Kasumi-1 (cell line): ENCODE measurements at regions not wholly inside any gene's neighbourhood (a gene's known extent, or its start where the extent isn't known, plus 50 kb on each side); places are given as distances from the start of the nearest gene placed in this dataset.

Source experiments
- DNase-seq, 2 experiments: peaks; one replicate each; lab custom pipeline; 2025; lab: John Stamatoyannopoulos, UW

GRCh38 chr2:129865976-129866375, 113.5 kb upstream of the RAB6C start:
- DNase-seq, result no peak

DNA sequence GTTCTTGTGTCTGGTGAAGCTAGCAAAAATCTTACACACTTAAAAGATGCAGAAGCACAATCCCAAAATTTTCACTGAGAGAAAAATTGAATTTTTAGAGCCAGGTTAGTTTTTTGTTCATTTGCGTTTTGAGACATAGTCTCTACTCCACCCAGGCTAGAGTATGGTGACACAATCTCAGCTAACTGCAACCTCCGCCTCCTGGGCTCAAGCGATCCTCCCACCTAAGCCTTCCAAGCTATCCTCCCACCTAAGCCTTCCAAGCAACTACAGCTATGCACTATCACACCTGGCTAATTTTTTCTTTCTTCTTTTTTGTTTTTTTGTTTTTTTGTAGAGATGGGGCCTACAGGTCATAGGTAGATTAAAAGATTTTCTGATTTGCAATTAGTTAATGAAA, 113.1 kb upstream of the RAB6C start:
- DNase-seq, result no peak

DNA sequence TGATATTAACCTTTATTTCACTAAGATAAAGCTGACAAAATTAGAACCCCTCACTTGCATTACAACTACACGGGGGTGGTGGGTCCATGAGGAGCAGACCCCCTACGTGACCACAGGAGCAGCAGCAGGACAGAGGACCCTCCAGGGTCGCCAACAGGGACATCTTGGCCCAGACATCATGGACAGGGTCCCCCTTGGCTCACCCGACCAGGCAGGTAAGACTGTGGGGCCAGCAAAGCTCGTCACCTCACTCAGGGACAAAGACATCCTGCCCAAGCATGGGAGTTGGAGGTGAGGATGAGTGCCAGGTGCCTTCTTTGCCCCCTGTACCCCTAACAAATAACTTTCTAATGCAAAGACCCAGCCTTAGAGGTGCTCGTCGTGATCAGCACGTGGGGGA, 111.3 kb upstream of the RAB6C start:
- DNase-seq, result no peak

GRCh38 chr2:129870685-129871241, 108.7 kb upstream of the RAB6C start:
- DNase-seq, result no peak

DNA sequence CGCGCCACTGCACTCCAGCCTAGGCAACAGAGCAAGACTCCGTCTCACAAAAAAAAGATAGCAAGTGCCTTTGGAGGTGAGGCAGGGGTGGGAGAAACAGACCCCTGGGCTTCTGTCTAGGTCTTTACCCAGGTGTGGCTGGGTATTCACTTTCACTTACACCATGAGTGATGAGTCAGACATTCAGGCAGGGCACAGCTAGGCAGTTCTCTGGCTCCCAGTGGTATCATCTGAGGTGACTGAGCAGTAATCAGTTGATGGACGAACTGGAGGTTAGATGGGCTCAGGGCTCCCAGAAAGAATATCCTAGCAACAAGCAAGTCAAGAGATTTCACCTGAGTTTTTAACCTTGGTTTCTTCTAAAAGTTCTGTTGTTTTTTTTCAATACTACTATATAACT, 107.0 kb upstream of the RAB6C start:
- DNase-seq, result no peak

DNA sequence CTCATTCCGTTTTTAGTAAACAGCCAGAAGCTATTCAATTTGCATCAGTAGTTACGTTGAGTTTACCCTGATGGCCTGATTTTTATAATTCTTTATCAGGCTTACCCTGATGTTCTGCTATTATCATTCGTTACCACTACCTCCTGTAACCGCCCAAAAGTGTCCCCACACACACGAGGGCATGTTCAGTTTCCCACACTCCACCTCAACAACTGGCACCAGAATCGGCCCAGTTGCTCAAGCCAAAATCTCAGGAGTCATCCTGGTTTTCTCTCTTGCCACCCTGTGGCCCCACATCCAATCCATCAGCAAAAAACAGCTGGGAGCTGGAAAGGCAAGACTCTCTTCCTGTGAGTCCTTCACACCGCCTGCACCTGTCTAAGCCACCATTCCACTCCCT, 102.9 kb upstream of the RAB6C start:
- no peak for DNase-seq

DNA sequence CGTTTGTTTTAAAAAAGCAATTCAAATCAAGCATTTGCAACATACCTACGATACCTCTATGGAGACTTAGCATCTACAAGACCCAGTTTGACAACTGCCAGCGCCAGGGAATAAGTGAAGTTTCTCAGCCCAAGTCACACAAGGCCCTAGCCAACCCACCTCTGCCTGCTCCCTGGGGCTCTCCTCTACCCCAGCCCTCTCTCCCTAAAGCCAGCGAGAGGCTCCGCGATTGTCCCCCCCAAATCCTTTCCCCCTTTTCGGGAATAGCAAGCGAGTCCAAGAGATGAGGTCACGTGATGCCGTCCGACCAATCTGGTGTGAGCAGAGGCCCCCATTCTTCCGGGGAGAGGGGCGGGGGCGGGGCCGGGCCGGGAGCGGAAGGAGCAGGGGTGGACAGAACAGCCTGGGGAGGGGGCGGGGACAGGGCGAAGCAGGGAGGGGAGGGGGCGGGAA, 102.2 kb upstream of the RAB6C start:
- peak; percentile 0 to 9 for DNase-seq

- DNase-seq, result no peak
Observed at GRCh38 chr2:129877795-129878775, 101.4 kb upstream of the RAB6C start.

GRCh38 chr2:129879614-129880180, 99.8 kb upstream of the RAB6C start:
- no peak for DNase-seq

DNA sequence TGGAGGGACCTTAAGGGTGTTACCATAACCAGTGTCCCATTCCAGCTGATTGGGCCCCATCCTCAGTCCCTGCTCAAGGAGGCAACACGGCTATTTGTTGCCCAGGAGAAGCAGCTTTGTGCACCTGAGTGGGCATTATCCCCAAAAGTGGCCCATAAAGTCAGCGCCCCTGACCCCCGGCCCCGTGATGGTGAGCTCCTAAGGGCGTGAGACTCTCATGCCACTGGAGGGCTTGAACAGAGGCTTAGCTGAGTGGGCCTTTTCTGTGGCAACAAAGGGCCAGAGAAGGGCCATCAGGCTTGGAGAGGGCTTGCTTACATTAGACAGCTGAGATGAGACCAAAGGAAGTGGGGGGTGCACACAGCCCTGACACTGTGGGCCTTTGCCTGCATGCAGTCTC, 99.2 kb upstream of the RAB6C start:
- DNase-seq, result no peak

GRCh38 chr2:129880971-129881370, 98.5 kb upstream of the RAB6C start:
- no peak for DNase-seq

GRCh38 chr2:129881786-129882396, 97.6 kb upstream of the RAB6C start:
- DNase-seq, result no peak

- DNase-seq, result no peak
Observed at GRCh38 chr2:129882476-129882875, 97.0 kb upstream of the RAB6C start.

GRCh38 chr2:129883121-129883520, 96.3 kb upstream of the RAB6C start:
- no peak for DNase-seq

- DNase-seq, result no peak
Observed at GRCh38 chr2:129884221-129884786, 95.2 kb upstream of the RAB6C start.

- peak; percentile 5 to 23 for DNase-seq
Observed at GRCh38 chr2:129885735-129886134, 93.7 kb upstream of the RAB6C start.

DNA sequence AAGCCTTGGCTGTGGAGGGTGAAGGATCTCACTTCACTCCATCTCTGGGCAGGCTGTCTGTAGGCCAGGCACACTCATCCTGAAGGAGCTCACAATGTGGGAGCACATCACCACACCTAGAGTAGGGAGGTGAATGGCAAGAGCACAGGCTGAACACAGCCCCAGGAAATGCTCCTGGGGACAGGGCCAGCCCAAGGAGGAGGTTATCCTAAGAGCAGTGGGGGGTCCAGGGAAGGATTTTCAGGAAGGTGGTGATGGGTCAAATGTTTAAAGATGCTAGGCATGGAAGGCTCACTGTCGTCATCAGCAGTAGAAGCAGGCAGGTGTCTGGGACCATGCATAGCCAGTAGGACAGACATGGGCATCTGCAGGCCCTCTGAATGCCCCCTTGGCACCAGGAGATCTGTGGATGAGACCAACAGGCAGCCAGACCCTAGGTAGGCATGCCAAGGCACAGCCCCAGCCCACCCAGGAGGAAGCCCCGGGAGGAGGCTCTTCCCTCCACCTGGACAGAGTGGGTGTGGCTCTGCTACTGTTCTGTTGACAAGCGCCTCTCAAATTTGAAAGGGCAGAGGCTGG, 91.7 kb upstream of the RAB6C start:
- no peak for DNase-seq

DNA sequence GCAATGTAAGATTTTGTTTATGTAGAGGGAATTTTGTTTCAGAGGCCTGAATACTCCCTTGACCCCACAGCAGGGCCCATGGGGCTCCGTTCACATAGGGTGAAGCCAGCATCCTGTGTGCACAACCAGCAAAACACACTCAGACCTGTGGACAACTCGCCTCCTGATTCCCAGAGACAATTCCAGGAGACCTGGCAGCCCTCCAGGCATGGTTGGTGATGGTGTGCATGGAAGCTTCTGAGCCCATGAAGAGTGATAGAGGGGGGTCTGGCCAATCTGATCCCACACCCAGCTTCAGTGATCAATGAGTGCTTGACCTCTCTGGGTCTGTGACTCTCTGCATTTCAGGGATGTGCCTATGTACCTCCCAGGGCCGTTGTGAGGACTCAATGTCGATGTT, 91.0 kb upstream of the RAB6C start:
- DNase-seq, result no peak

DNA sequence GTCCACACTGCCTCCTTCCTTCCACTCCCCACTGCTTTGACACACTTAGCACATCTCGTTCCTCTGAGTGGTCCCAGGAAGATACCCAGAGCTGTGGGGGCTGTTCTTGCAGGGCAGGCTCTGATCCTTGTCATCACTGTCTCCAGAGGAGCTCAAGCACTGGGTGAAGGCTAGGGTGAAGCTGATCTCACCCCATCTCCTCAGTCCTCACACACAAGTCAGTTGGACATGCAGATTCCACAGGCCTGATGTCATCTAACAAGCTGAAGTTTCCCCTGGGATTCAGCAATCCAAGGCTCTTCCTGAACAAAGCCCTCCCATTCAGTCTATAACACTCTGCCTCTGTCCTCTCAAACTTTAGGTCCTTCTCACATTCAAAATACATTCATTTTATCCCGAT, 90.6 kb upstream of the RAB6C start:
- DNase-seq, result no peak

DNA sequence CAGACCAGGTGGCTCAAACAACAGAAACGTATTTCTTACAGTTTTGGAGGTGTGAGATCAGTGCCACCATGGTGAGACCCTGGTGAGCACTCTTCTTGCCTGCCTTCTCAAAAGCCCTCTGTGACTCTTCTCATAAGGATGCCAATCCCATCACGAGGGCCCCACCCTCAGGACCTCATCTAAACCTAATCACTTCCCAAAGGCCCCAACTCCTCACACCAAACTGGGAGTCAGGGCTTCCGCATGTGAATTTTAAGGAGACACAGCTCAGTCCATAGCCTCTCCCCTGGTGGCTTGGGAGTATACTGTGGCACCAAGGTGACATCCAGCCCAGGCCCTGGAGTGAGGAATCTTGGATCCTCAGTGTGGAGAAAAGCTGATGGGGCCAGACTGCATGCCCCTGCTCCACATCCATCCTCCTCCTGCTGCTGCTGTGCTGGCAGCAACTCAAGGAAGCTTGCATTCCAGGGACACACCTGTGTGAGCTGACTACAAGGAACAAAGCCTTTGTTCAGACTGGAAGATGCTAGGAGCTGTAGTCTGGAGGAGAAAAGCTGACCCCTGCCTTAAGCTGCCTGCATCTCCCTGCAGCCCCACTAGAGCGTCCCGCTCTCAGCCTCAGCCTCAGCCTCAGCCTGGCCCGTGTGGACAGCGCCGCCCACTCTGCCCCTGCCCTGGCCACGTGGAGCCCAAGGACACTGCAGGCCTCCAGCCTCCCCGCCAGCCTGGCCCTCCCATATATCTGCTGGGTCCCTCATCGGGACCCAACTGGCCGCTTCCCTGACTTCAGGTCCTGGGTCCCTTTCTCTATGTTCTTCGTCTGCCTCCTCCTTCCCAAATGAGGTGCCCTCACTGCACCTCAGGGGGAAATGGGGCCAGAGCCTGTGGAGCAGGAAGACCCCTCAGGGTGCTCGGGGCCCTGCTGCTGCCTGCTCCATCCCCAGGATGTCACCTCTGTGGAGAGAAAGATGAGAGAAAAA, 87.8 kb upstream of the RAB6C start:
- DNase-seq, result no peak

DNA sequence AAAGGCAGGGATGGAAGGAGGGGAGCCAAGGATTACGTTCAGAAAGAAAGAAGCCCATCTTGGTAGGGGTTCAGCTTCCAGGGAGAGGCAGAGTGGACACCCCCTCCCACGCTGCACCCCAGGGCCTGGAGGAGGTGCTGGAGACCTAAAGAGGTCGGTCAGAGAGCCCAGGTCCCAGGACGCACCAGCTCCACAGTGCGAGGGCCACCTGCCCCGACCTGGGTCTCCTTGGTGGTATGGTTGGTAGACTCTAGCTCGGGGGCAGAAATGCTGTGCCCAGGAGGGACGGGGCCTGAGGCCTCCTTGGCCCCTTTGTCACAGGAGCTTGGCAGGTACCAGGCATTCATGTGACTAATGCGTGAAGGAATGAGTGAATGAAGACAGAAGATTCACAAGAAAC, 87.1 kb upstream of the RAB6C start:
- DNase-seq, result no peak
